ENCODE measurements at regions not wholly inside any gene's neighbourhood (a gene's known extent, or its start where the extent isn't known, plus 50 kb on each side); places are given as distances from the start of the nearest gene placed in this dataset.

DNA sequence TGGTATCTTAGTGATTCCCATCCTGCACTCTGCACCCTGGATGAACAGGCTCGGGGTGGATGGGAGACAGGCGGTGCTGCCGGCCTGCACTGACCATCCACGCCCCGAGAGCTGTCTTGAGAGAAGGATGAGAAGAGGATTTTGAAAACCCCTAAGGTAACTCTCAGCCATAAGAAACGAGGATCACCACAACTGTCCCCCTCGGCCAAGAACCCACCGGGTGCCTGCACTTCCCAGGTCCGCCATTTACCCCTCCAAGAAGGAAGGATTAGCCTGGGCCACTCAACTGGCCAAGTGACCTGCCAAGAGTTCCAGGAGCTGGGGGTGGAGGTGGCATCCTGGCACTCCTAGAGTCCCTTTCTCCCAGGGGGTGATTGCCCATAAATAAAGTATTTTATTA is 302.4 kb upstream of the TNRC6C start:
- H3K27ac ChIP-seq (ENCODE audit: low read depth, low read length), result no peak overlapping the region
- peaks cover 24% of the 10 kb centered on the region for H3K27me3 ChIP-seq (ENCODE audit: control insufficient read depth, insufficient read depth, low read length)
- no peak for DNase-seq (ENCODE audit: low read depth, low spot score)
- no peak overlapping the region for H3K4me3 ChIP-seq (ENCODE audit: low read depth, low read length)
- H3K9me3 ChIP-seq (ENCODE audit: control insufficient read depth, insufficient read depth, low read length), result no peaks in the 10 kb centered on the region
- CTCF ChIA-PET, result no interaction called here
- POLR2A ChIA-PET, result no interaction called here
- TF ChIP-seq, protein P1, sequence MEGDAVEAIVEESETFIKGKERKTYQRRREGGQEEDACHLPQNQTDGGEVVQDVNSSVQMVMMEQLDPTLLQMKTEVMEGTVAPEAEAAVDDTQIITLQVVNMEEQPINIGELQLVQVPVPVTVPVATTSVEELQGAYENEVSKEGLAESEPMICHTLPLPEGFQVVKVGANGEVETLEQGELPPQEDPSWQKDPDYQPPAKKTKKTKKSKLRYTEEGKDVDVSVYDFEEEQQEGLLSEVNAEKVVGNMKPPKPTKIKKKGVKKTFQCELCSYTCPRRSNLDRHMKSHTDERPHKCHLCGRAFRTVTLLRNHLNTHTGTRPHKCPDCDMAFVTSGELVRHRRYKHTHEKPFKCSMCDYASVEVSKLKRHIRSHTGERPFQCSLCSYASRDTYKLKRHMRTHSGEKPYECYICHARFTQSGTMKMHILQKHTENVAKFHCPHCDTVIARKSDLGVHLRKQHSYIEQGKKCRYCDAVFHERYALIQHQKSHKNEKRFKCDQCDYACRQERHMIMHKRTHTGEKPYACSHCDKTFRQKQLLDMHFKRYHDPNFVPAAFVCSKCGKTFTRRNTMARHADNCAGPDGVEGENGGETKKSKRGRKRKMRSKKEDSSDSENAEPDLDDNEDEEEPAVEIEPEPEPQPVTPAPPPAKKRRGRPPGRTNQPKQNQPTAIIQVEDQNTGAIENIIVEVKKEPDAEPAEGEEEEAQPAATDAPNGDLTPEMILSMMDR (IDR thresholded peaks at IDR 0.05; ENCODE audit: low read depth, low read length), result no peak

DNA sequence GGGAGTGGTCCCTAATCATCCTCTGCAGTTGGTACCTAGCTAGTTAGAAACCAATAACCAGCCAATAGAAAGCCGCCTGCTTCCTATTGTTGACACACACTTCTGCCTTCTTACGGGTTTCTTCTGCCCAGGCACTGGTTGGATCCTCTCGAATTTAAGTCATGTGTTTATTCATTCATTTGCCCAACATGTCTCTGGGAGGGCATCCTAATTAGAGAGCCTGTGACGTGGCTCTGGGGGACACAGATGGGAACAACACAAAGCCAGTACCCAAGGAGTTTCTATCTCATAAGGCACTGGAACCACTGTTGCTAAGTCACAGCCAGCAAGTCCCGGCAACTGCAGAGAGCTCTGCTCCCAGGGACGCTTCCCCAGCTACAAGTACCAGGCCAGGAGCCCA is 300.7 kb upstream of the TNRC6C start:
- CTCF ChIA-PET, result no interaction called here
- POLR2A ChIA-PET, result no interaction called here
- Histone ChIP-seq H3K9me3 (ENCODE audit: control insufficient read depth, insufficient read depth, low read length) (no peaks in the 10 kb centered on the region), H3K27ac (ENCODE audit: low read depth, low read length) (no peak overlapping the region), H3K27me3 (ENCODE audit: control insufficient read depth, insufficient read depth, low read length) (peaks cover 29% of the 10 kb centered on the region), H3K4me3 (ENCODE audit: low read depth, low read length) (no peak overlapping the region)
- TF ChIP-seq, protein P1 (IDR thresholded peaks at IDR 0.05; ENCODE audit: low read depth, low read length), result no peak
- no peak for DNase-seq (ENCODE audit: low read depth, low spot score)

DNA sequence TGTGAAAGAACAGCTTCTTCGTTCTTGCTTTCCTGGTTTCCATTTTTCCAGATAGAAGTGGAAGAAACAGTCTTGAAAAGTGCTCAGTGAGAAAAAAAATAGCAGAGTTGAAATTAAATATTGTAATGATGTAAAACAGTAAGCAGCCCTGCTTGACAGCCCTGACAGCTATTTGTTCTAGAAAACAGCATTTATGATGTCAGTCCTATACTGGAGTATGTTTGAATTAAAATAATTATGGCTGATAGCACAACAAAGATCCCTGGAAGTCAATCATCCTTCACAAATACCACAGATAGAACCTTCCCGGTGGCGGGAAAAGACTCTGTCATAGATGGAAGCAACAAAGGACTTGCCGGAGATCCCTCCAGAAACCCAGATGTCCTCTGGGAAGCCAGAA is 298.0 kb upstream of the TNRC6C start:
- TF ChIP-seq, protein P1 (IDR thresholded peaks at IDR 0.05; ENCODE audit: low read depth, low read length), result no peak
- Histone ChIP-seq H3K27me3 (ENCODE audit: control insufficient read depth, insufficient read depth, low read length) (peaks cover 20% of the 10 kb centered on the region), H3K9me3 (ENCODE audit: control insufficient read depth, insufficient read depth, low read length) (no peaks in the 10 kb centered on the region), H3K27ac (ENCODE audit: low read depth, low read length) (no peak overlapping the region), H3K4me3 (ENCODE audit: low read depth, low read length) (no peak overlapping the region)
- POLR2A ChIA-PET, result no interaction called here
- DNase-seq (ENCODE audit: low read depth, low spot score), result no peak
- CTCF ChIA-PET, result interaction anchor here (0.6 kb wide), 1 partner anchor 135 kb away, joined by 3 read pairs; no protein-coding TSS in a partner anchor

DNA sequence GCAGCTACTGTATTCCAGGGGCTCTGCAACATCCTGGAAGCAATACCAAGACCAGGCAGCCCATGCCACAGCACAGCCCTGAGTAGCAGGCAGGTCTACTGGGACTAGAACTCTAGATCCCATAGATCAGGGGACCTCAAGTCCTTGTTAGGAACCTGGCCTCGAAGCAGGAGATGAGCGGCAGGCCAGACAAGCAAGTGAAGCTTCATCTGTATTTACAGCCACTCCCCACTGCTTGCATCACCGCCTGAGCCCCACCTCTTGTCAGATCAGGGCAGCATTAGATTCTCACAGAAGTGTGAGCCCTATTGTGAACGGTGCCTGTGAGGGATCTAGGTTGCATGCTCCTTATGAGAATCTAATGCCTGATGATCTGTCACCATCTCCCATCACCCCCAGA is 295.7 kb upstream of the TNRC6C start:
- H3K4me3 ChIP-seq (ENCODE audit: low read depth, low read length), result no peak overlapping the region
- no peaks in the 10 kb centered on the region for H3K9me3 ChIP-seq (ENCODE audit: control insufficient read depth, insufficient read depth, low read length)
- TF ChIP-seq, protein P1 (IDR thresholded peaks at IDR 0.05; ENCODE audit: low read depth, low read length), result no peak
- POLR2A ChIA-PET, result no interaction called here
- H3K27ac ChIP-seq (ENCODE audit: low read depth, low read length), result no peak overlapping the region
- H3K27me3 ChIP-seq (ENCODE audit: control insufficient read depth, insufficient read depth, low read length), result peaks cover 16% of the 10 kb centered on the region
- no peak for DNase-seq (ENCODE audit: low read depth, low spot score)
- CTCF ChIA-PET, result no interaction called here

DNA sequence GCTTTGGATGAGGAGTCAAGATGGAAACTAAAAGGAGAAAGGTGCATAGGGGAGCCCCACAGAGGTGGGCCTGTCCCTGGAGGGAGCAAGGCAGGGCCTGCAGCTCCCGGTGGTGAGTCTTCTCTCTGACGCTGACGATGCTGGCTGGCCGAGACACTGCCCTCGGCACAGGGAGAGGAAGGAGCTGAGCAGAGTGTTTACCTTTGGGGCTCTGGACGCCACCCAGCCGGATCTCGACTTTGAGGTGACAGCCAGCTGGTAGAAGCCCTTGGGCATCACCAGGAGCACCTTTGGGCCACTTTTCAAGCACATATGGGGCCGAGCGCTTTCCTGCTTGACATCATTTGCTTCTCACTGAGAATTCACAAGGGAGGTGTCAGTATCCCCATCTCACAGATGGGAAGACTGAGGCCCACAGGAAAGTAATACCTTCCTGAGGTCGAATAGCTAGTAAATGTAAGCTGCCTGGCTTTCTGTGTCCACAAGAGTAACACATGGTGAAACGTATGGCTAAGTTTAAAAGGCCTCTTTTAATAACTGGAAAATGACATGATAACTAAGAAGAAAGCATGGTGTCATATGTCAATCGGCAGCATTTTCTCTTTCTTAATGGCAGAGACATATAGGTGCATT is 294.3 kb upstream of the TNRC6C start:
- no peak for DNase-seq (ENCODE audit: low read depth, low spot score)
- POLR2A ChIA-PET, result no interaction called here
- TF ChIP-seq, protein P1 (IDR thresholded peaks at IDR 0.05; ENCODE audit: low read depth, low read length), result no peak
- Histone ChIP-seq H3K27me3 (ENCODE audit: control insufficient read depth, insufficient read depth, low read length) (peaks cover 10% of the 10 kb centered on the region), H3K27ac (ENCODE audit: low read depth, low read length) (no peak overlapping the region), H3K9me3 (ENCODE audit: control insufficient read depth, insufficient read depth, low read length) (peaks cover 3% of the 10 kb centered on the region), H3K4me3 (ENCODE audit: low read depth, low read length) (no peak overlapping the region)
- CTCF ChIA-PET, result interaction anchor here (0.6 kb wide), 1 partner anchor 163 kb away, joined by 8 read pairs; no protein-coding TSS in a partner anchor
